ENCODE measurements at regions not wholly inside any gene's neighbourhood (a gene's known extent, or its start where the extent isn't known, plus 50 kb on each side); places are given as distances from the start of the nearest gene placed in this dataset.

- no peak for DNase-seq (ENCODE audit: low read depth)
- H3K4me3 ChIP-seq (ENCODE audit: low read depth, low read length), result no peak overlapping the region
- TF ChIP-seq MYC (IDR thresholded peaks at IDR 0.05; ENCODE audit: low read depth, low read length) (no peak), CTCF (IDR thresholded peaks at IDR 0.05; ENCODE audit: low read depth, low read length) (no peak), MAX (IDR thresholded peaks at IDR 0.05; ENCODE audit: low read depth, low read length) (no peak), POLR2A (IDR thresholded peaks at IDR 0.05; ENCODE audit: extremely low read depth, insufficient read length) (no peak)
Measured at GRCh38 chr4:129668092-129668491, 572.1 kb downstream of the C4orf33 start.

- H3K4me3 ChIP-seq (ENCODE audit: low read depth, low read length), result no peak overlapping the region
- DNase-seq (ENCODE audit: low read depth), result peak; percentile 7
- TF ChIP-seq CTCF (IDR thresholded peaks at IDR 0.05; ENCODE audit: low read depth, low read length) (no peak), MYC (IDR thresholded peaks at IDR 0.05; ENCODE audit: low read depth, low read length) (no peak), MAX (IDR thresholded peaks at IDR 0.05; ENCODE audit: low read depth, low read length) (no peak), POLR2A (IDR thresholded peaks at IDR 0.05; ENCODE audit: extremely low read depth, insufficient read length) (no peak)
Measured at GRCh38 chr4:129672941-129673340, 577.0 kb downstream of the C4orf33 start.

GRCh38 chr4:129675036-129675435, 579.1 kb downstream of the C4orf33 start:
- H3K4me3 ChIP-seq (ENCODE audit: low read depth, low read length), result no peak overlapping the region
- DNase-seq (ENCODE audit: low read depth), result no peak
- TF ChIP-seq MYC (IDR thresholded peaks at IDR 0.05; ENCODE audit: low read depth, low read length), result no peak
- TF ChIP-seq CTCF (IDR thresholded peaks at IDR 0.05; ENCODE audit: low read depth, low read length), result no peak
- no peak for TF ChIP-seq POLR2A (IDR thresholded peaks at IDR 0.05; ENCODE audit: extremely low read depth, insufficient read length)
- TF ChIP-seq MAX (IDR thresholded peaks at IDR 0.05; ENCODE audit: low read depth, low read length), result no peak

- H3K4me3 ChIP-seq (ENCODE audit: low read depth, low read length), result no peak overlapping the region
- TF ChIP-seq CTCF (IDR thresholded peaks at IDR 0.05; ENCODE audit: low read depth, low read length), result no peak
- TF ChIP-seq MYC (IDR thresholded peaks at IDR 0.05; ENCODE audit: low read depth, low read length), result no peak
- TF ChIP-seq POLR2A (IDR thresholded peaks at IDR 0.05; ENCODE audit: extremely low read depth, insufficient read length), result no peak
- TF ChIP-seq MAX (IDR thresholded peaks at IDR 0.05; ENCODE audit: low read depth, low read length), result no peak
- DNase-seq (ENCODE audit: low read depth), result no peak
Measured at GRCh38 chr4:129676934-129677333, 581.0 kb downstream of the C4orf33 start.

- peak; percentile 11 for DNase-seq (ENCODE audit: low read depth)
- H3K4me3 ChIP-seq (ENCODE audit: low read depth, low read length), result no peak overlapping the region
- TF ChIP-seq MAX (IDR thresholded peaks at IDR 0.05; ENCODE audit: low read depth, low read length), result no peak
- no peak for TF ChIP-seq POLR2A (IDR thresholded peaks at IDR 0.05; ENCODE audit: extremely low read depth, insufficient read length)
- no peak for TF ChIP-seq MYC (IDR thresholded peaks at IDR 0.05; ENCODE audit: low read depth, low read length)
- no peak for TF ChIP-seq CTCF (IDR thresholded peaks at IDR 0.05; ENCODE audit: low read depth, low read length)
Measured at GRCh38 chr4:129682586-129682985, 586.6 kb downstream of the C4orf33 start.

GRCh38 chr4:129707949-129708348, 612.0 kb downstream of the C4orf33 start:
- no peak overlapping the region for H3K4me3 ChIP-seq (ENCODE audit: low read depth, low read length)
- DNase-seq (ENCODE audit: low read depth), result no peak
- no peak for TF ChIP-seq MAX (IDR thresholded peaks at IDR 0.05; ENCODE audit: low read depth, low read length)
- TF ChIP-seq MYC (IDR thresholded peaks at IDR 0.05; ENCODE audit: low read depth, low read length), result no peak
- TF ChIP-seq POLR2A (IDR thresholded peaks at IDR 0.05; ENCODE audit: extremely low read depth, insufficient read length), result no peak
- no peak for TF ChIP-seq CTCF (IDR thresholded peaks at IDR 0.05; ENCODE audit: low read depth, low read length)
